ENCODE measurements at regions not wholly inside any gene's neighbourhood (a gene's known extent, or its start where the extent isn't known, plus 50 kb on each side); places are given as distances from the start of the nearest gene placed in this dataset.

DNA sequence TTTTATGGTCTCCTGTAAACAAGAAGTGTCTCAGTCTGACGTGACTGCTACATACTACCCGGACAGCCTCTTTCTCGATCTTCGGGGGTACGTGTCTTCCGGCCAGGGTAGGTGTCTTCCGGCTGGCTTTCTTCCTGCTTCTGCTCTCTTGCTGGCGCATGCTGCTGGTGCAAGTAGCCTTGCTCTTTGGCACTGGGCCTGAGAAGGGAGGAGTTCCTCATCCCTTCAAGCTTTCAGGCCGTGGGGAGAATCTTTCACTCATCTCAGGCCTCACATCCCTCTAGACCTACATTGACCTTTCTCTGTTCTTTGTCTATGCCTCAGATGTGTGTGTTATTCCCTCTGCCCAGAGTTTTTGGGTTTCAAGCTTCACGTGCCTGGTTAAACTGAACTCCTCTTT, 130.4 kb downstream of the JCAD start:
- RAD21 ChIA-PET (ENCODE audit: unreplicated experiment): no interaction called here
- no TSS peak for BruUV-seq (replicated peaks)

More for the DNA sequence above, 130.4 kb downstream of the JCAD start:
- Histone ChIP-seq H3K9me3 (replicated peaks; ENCODE audit: control insufficient read depth, insufficient read depth, low read length) (no peaks in the 10 kb centered on the region; the same call in 2 of the 3 replicates), H3K79me2 (ENCODE audit: control insufficient read depth, insufficient read depth, low read length) (no peaks in the 10 kb centered on the region), H3K4me1 (ENCODE audit: control insufficient read depth, insufficient read depth, low read length) (no peaks in the 10 kb centered on the region), H3K4me2 (ENCODE audit: control insufficient read depth, insufficient read depth) (no peak overlapping the region), H2AFZ (ENCODE audit: control insufficient read depth, low read depth, low read length) (no peak overlapping the region), H4K20me1 (ENCODE audit: control insufficient read depth, insufficient read depth) (no peaks in the 10 kb centered on the region), H3K27ac (ENCODE audit: control insufficient read depth, insufficient read depth) (no peak overlapping the region), H3K27me3 (replicated peaks in 1 of 2; ENCODE audit: control insufficient read depth in 2 of 2, insufficient read depth in 2 of 2, low read length in 1 of 2) (no peaks in the 10 kb centered on the region), H3K9ac (ENCODE audit: control insufficient read depth, insufficient read depth, low read length) (no peak overlapping the region), H3K4me3 (no peak overlapping the region), H3K36me3 (ENCODE audit: control insufficient read depth in 2 of 2, insufficient read depth in 2 of 2, low read length in 1 of 2) (no peaks in the 10 kb centered on the region)
- WGBS (ENCODE audit: insufficient coverage, insufficient replicate concordance, low lambda C conversion rate, missing lambda C conversion rate): 62% methylated on average over 10 of the region's 10 CpGs
- FAIRE-seq (no peak), DNase-seq (ENCODE audit: low read depth, low spot score) (no peak), ATAC-seq (no peak)
- POLR2A ChIA-PET: no interaction called here
- intact Hi-C loops (cut with micrococcal nuclease; ENCODE audit: unreplicated experiment): no loop called here
- TF ChIP-seq POU2F2 (IDR thresholded peaks at IDR 0.05; ENCODE audit: borderline replicate concordance, low read depth, low read length): no peak
- TF ChIP-seq, protein P1, sequence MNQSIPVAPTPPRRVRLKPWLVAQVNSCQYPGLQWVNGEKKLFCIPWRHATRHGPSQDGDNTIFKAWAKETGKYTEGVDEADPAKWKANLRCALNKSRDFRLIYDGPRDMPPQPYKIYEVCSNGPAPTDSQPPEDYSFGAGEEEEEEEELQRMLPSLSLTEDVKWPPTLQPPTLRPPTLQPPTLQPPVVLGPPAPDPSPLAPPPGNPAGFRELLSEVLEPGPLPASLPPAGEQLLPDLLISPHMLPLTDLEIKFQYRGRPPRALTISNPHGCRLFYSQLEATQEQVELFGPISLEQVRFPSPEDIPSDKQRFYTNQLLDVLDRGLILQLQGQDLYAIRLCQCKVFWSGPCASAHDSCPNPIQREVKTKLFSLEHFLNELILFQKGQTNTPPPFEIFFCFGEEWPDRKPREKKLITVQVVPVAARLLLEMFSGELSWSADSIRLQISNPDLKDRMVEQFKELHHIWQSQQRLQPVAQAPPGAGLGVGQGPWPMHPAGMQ (IDR thresholded peaks at IDR 0.05; ENCODE audit: borderline replicate concordance): no peak
- no peak for TF ChIP-seq STAT1 (conservative IDR thresholded peaks at IDR 0.05)
- TF ChIP-seq SMAD1 (IDR thresholded peaks at IDR 0.05; ENCODE audit: low read depth, partially characterized antibody): no peak
- no peak for TF ChIP-seq CBFB (IDR thresholded peaks at IDR 0.05; ENCODE audit: low read depth)
- TF ChIP-seq, protein P2, sequence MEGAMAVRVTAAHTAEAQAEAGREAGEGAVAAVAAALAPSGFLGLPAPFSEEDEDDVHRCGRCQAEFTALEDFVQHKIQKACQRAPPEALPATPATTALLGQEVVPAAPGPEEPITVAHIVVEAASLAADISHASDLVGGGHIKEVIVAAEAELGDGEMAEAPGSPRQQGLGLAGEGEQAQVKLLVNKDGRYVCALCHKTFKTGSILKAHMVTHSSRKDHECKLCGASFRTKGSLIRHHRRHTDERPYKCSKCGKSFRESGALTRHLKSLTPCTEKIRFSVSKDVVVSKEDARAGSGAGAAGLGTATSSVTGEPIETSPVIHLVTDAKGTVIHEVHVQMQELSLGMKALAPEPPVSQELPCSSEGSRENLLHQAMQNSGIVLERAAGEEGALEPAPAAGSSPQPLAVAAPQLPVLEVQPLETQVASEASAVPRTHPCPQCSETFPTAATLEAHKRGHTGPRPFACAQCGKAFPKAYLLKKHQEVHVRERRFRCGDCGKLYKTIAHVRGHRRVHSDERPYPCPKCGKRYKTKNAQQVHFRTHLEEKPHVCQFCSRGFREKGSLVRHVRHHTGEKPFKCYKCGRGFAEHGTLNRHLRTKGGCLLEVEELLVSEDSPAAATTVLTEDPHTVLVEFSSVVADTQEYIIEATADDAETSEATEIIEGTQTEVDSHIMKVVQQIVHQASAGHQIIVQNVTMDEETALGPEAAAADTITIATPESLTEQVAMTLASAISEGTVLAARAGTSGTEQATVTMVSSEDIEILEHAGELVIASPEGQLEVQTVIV (IDR thresholded peaks at IDR 0.05; ENCODE audit: borderline replicate concordance, partially characterized antibody): no peak
- no peak for TF ChIP-seq NFYB (IDR thresholded peaks at IDR 0.05; ENCODE audit: insufficient read depth, low read depth, low read length)
- TF ChIP-seq ZNF622 (IDR thresholded peaks at IDR 0.05): no peak
- TF ChIP-seq HDGF (IDR thresholded peaks at IDR 0.05): no peak
- CTCF ChIA-PET: no interaction called here
- SMC1A ChIA-PET (ENCODE audit: uncharacterized antibody, unreplicated experiment): no interaction called here
- in situ Hi-C loops (cut with MboI): no loop called here
